PC-3 (cell line): ENCODE measurements at regions not wholly inside any gene's neighbourhood (a gene's known extent, or its start where the extent isn't known, plus 50 kb on each side); places are given as distances from the start of the nearest gene placed in this dataset.

ENCODE experiments used
- ATAC-seq: fragments of 200-7000 bp; cut with Tn5 transposase; 2 replicates; pipeline ENCODE4 v1.9.1; 2020; ENCODE audit warnings: mild to moderate bottlenecking, moderate library complexity
- BruUV-seq: library from RNA; stranded (reverse); fragments of 400-500 nt; replicated peaks from 2 replicates; lab custom pipeline; 2021; lab: Mats Ljungman, UMichigan
- CTCF ChIA-PET: fragments of 300-600 bp; sonication (Branson Sonifier 250); formaldehyde crosslinking; loops from one replicate; lab custom pipeline; 2022; ENCODE audit warnings: antibody characterized with exemption; lab: Charles Lee
- POLR2A ChIA-PET: fragments of 300-600 bp; sonication (Branson Sonifier 250); formaldehyde crosslinking; loops from one replicate; lab custom pipeline; 2022; ENCODE audit warnings: antibody characterized with exemption; ENCODE audit not compliant: unreplicated experiment; lab: Charles Lee
- DNase-seq: peaks from one replicate; pipeline ENCODE4 v3.0.0-alpha.2; 2015
- H2AFZ ChIP-seq: fragments of 300-600 bp; sonication (generic); 2 replicates; pipeline ENCODE4 v1.6.0; 2016; ENCODE audit warnings: antibody characterized with exemption, low read length
- H3F3A ChIP-seq: fragments of 300-600 bp; sonication (generic); one replicate; pipeline ENCODE4 v1.6.0; 2017; ENCODE audit warnings: antibody characterized with exemption, low read length, control low read depth, mild to moderate bottlenecking; ENCODE audit not compliant: unreplicated experiment
- H3K27ac ChIP-seq: fragments of 300-600 bp; sonication (generic); 2 replicates; pipeline ENCODE4 v1.5.1; 2016; ENCODE audit warnings: mild to moderate bottlenecking, low read length
- H3K27me3 ChIP-seq: fragments of 300-600 bp; sonication (generic); 2 replicates; pipeline ENCODE4 v1.6.1; 2016; ENCODE audit warnings: low read length, mixed read lengths
- H3K36me3 ChIP-seq: fragments of 300-600 bp; sonication (generic); 2 replicates; pipeline ENCODE4 v1.6.1; 2016; ENCODE audit warnings: low read depth, mixed run types, low read length, mixed read lengths
- H3K4me1 ChIP-seq: fragments of 300-600 bp; sonication (generic); 2 replicates; pipeline ENCODE4 v1.5.1; 2016; ENCODE audit warnings: low read length; ENCODE audit not compliant: insufficient read depth
- H3K4me2 ChIP-seq: fragments of 300-600 bp; sonication (generic); 2 replicates; pipeline ENCODE4 v1.6.0; 2016; ENCODE audit warnings: low read length
- H3K4me3 ChIP-seq: fragments of 300-600 bp; sonication (generic); 2 replicates; pipeline ENCODE4 v1.5.1; 2016; ENCODE audit warnings: mild to moderate bottlenecking, low read length, mixed read lengths
- H3K79me2 ChIP-seq: fragments of 300-600 bp; sonication (generic); 2 replicates; pipeline ENCODE4 v1.6.1; 2017; ENCODE audit warnings: low read length, mixed read lengths
- H3K9ac ChIP-seq: fragments of 300-600 bp; sonication (generic); 2 replicates; pipeline ENCODE4 v1.6.0; 2016; ENCODE audit warnings: mild to moderate bottlenecking, low read length
- H3K9me2 ChIP-seq: fragments of 300-600 bp; sonication (generic); replicated peaks from 2 replicates; pipeline ENCODE4 v1.6.1; 2016; ENCODE audit warnings: mixed run types, low read length, mixed read lengths
- H3K9me3 ChIP-seq: fragments of 300-600 bp; sonication (generic); 2 replicates; pipeline ENCODE4 v1.6.1; 2016; ENCODE audit warnings: low read length, mixed read lengths
- H4K20me1 ChIP-seq: fragments of 300-600 bp; sonication (generic); 2 replicates; pipeline ENCODE4 v1.6.1; 2016; ENCODE audit warnings: low read length, mixed read lengths
- CTCF ChIP-seq: fragments of 300-600 bp; sonication (generic); conservative IDR thresholded peaks from 2 replicates; pipeline ENCODE4 v1.5.1; 2017; ENCODE audit warnings: antibody characterized with exemption, low read depth, mild to moderate bottlenecking, low read length
- EZH2 ChIP-seq: fragments of 300-600 bp; sonication (generic); IDR thresholded peaks from one replicate; pipeline ENCODE4 v1.6.1; 2017; ENCODE audit warnings: antibody characterized with exemption, mild to moderate bottlenecking, low read length; ENCODE audit not compliant: unreplicated experiment
- EZH2phosphoT487 ChIP-seq: fragments of 300-600 bp; sonication (generic); IDR thresholded peaks from 2 replicates; pipeline ENCODE4 v1.6.1; 2018; ENCODE audit warnings: mild to moderate bottlenecking, antibody characterized with exemption, low read length, borderline replicate concordance
- intact Hi-C: fragments of 100-400 bp; cut with micrococcal nuclease; formaldehyde crosslinking; loops from 2 replicates; pipeline ENCODE4 v1.9.0; 2023

- no peaks in the 10 kb centered on the region for H3K9me2 ChIP-seq
- CTCF ChIA-PET = no interaction called here
- H3F3A ChIP-seq = no peaks in the 10 kb centered on the region
- intact Hi-C loops = loop anchor here (10.0 kb wide), 1 partner anchor 209 kb away; no protein-coding TSS in a partner anchor
- no peaks in the 10 kb centered on the region for H3K36me3 ChIP-seq
- H3K9me3 ChIP-seq = no peaks in the 10 kb centered on the region
- DNase-seq = no peak
- H4K20me1 ChIP-seq = no peaks in the 10 kb centered on the region
- no peak for TF ChIP-seq EZH2
- TF ChIP-seq EZH2phosphoT487 = no peak
- TF ChIP-seq CTCF = no peak
- BruUV-seq = no TSS peak
- POLR2A ChIA-PET = no interaction called here
- no peak for ATAC-seq
- H3K4me2 ChIP-seq = no peak overlapping the region
- no peaks in the 10 kb centered on the region for H3K79me2 ChIP-seq
- no peaks in the 10 kb centered on the region for H3K4me1 ChIP-seq
- no peaks in the 10 kb centered on the region for H3K27me3 ChIP-seq
- H3K9ac ChIP-seq = no peak overlapping the region
- H2AFZ ChIP-seq = no peak overlapping the region
- H3K4me3 ChIP-seq = no peak overlapping the region
- no peak overlapping the region for H3K27ac ChIP-seq
Observed at GRCh38 chr5:119945691-119946090, 316.3 kb downstream of the FAM170A start.

- Histone ChIP-seq H2AFZ (no peak overlapping the region), H3K9me2 (no peaks in the 10 kb centered on the region), H3F3A (no peaks in the 10 kb centered on the region), H3K79me2 (no peaks in the 10 kb centered on the region), H3K4me3 (no peak overlapping the region), H3K27me3 (no peaks in the 10 kb centered on the region), H4K20me1 (no peaks in the 10 kb centered on the region), H3K4me1 (no peaks in the 10 kb centered on the region), H3K9ac (no peak overlapping the region), H3K27ac (no peak overlapping the region), H3K36me3 (no peaks in the 10 kb centered on the region), H3K9me3 (no peaks in the 10 kb centered on the region), H3K4me2 (no peak overlapping the region)
- intact Hi-C loops = loop anchor here (10.0 kb wide), 1 partner anchor 207 kb away; no protein-coding TSS in a partner anchor
- ChIA-PET POLR2A (no interaction called here), CTCF (no interaction called here)
- DNase-seq = no peak
- no peak for ATAC-seq
- TF ChIP-seq CTCF (no peak), EZH2 (no peak), EZH2phosphoT487 (no peak)
- no TSS peak for BruUV-seq
Observed at GRCh38 chr5:119948162-119948561, 318.8 kb downstream of the FAM170A start.

- no peaks in the 10 kb centered on the region for H4K20me1 ChIP-seq
- no peaks in the 10 kb centered on the region for H3K4me1 ChIP-seq
- H3K27me3 ChIP-seq = no peaks in the 10 kb centered on the region
- no peak overlapping the region for H3K4me3 ChIP-seq
- TF ChIP-seq CTCF (no peak), EZH2 (no peak), EZH2phosphoT487 (no peak)
- no peaks in the 10 kb centered on the region for H3K36me3 ChIP-seq
- H3K9me2 ChIP-seq = no peaks in the 10 kb centered on the region
- H3K4me2 ChIP-seq = no peak overlapping the region
- ATAC-seq = no peak
- no peaks in the 10 kb centered on the region for H3K9me3 ChIP-seq
- H3F3A ChIP-seq = no peaks in the 10 kb centered on the region
- no TSS peak for BruUV-seq
- H2AFZ ChIP-seq = no peak overlapping the region
- intact Hi-C loops = loop anchor here (10.0 kb wide), 1 partner anchor 205 kb away; no protein-coding TSS in a partner anchor
- no peak overlapping the region for H3K27ac ChIP-seq
- no peaks in the 10 kb centered on the region for H3K79me2 ChIP-seq
- no peak overlapping the region for H3K9ac ChIP-seq
- CTCF ChIA-PET = no interaction called here
- DNase-seq = no peak
- POLR2A ChIA-PET = no interaction called here
Observed at GRCh38 chr5:119949426-119949999, 320.2 kb downstream of the FAM170A start.
